Stimulated activated CD4-positive, alpha-beta T cell treated with anti-CD3 and anti-CD28 coated beads, Interleukin-12 subunit alpha, Interleukin-12 subunit beta, amount 100 ng/mL, for 24 hours (primary cell): ENCODE measurements at regions not wholly inside any gene's neighbourhood (a gene's known extent, or its start where the extent isn't known, plus 50 kb on each side); places are given as distances from the start of the nearest gene placed in this dataset.
"Not testable (repeated sequence)": the region's sequence is repeated elsewhere in the genome, so short reads cannot be mapped to it uniquely, and the experiment has no call there.

Experiments used
- DNase-seq, 2 experiments: peaks; one replicate each; pipeline ENCODE4 v3.0.0-alpha.2; 2020; ENCODE audit warnings: low read depth in 2 of 2

DNA sequence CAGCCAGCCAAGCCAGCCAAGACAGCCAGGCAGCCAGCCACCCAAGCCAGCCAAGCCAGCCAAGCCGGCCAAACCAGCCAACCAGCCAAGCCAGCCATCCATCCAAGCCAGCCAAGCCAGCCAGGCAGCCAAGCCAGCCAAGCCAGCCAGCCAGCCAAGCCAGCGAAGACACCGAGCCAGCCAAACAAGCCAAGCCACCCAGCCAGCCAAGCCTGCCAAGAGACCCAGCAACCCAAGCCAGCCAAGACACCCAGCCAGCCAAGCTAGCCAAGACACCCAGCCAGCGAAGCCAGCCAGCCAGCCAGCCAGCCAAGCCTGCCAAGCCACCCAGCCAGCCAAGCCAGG is 318.0 kb upstream of the PLGLB2 start:
- not testable (repeated sequence) for DNase-seq

- DNase-seq = not testable (repeated sequence)
Measured at GRCh38 chr2:87431051-87431450, 316.8 kb upstream of the PLGLB2 start.

- DNase-seq = not testable (repeated sequence)
Measured at GRCh38 chr2:87432711-87433453, 315.0 kb upstream of the PLGLB2 start.

DNA sequence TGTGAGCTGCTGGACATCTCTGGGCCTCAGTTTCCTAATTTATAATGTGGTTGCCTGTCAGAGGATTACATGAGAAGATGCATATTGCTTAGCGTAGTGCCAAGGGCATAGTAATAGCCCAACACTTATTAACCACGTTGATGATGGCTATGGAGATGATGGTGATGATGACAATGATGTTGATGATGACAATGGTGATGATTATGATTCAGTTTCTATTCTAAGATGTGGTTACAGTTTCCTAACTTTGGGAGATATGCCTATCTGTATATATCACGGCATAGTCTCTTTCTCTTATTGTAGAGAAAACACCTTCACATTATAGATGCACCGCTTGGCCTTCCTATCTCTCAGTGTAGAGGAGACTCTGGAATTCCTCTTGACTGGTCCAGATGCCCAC is 311.9 kb upstream of the PLGLB2 start:
- not testable (repeated sequence) for DNase-seq

GRCh38 chr2:87437701-87438260 is 310.1 kb upstream of the PLGLB2 start:
- DNase-seq = not testable (repeated sequence)

GRCh38 chr2:87438780-87439454 is 309.0 kb upstream of the PLGLB2 start:
- not testable (repeated sequence) for DNase-seq

GRCh38 chr2:87439617-87440204 is 308.2 kb upstream of the PLGLB2 start:
- DNase-seq = not testable (repeated sequence)

GRCh38 chr2:87440650-87441049 is 307.2 kb upstream of the PLGLB2 start:
- DNase-seq = not testable (repeated sequence)

DNA sequence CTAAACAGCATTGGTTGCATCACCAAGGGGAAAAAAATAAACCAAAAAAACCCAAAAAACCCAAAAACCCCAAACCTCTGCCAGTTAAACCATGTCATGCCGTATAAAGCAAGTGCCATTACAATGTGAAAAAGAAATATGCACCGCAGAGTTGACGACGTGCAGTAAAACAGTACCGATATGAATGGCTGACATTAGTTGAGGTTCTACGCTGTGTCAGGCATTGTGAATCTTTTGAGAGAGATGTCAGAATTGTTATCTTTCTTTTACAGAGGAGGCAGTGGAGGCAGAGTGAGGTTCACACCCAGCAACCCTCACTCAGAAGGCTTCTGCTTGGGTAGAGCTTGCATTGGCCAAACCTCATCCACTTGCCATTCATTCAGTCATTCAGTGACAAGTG is 306.5 kb upstream of the PLGLB2 start:
- not testable (repeated sequence) for DNase-seq

- DNase-seq = peak in 1 of 2 experiments; percentile 30
Measured at GRCh38 chr2:87442983-87443577, 304.8 kb upstream of the PLGLB2 start.

DNA sequence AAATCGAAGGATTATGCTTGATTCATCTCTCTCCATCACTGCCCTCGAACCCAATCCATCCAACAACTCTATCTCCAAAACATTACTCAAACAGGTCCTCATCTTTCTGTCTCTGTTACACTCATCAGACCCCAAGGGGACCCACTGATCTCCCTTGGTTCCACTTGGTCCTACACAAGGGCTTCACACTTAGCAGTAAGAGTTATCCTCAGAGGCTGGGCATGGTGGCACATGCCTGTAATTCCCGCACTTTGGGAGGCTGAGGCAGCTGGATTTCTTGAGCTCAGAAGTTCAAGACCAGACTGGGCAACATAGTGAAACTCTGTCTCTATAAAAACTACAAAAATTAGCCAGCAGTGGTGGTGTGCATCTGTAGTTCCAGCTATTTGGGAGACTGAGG is 302.9 kb upstream of the PLGLB2 start:
- not testable (repeated sequence) for DNase-seq

DNA sequence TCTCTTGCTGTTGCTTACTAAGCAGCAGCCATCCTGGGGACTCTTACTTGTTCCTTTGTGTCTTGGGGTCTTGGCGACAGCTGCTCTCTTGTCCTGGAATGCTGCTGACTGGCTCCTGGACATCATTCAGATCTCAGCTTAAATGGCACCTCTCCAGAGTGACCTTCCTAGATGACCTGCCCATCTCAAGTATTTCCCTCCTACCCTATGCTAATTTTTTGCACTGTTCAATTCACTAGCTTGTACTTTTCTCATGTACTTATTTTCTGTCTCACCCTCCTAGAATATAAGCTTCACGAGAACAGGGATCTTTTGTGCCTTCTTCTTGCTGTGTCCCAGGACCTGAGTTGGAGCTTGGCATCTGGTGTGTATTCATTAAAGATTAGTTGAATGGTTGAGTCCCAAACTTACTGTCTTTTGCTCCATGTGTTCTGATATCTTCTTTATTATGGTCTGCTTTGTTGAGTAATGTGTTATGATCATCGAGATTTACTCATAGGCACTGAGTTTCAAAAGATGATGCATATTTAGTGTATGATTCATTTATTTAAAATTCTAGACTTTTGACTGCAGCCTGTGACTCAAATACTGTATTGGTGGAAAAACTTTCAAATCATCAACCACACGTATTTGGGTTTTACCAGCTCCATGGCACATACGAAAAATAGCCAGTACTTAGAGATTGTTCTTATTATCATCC is 302.1 kb upstream of the PLGLB2 start:
- not testable (repeated sequence) for DNase-seq

- DNase-seq = not testable (repeated sequence)
Measured at GRCh38 chr2:87446313-87446696, 301.6 kb upstream of the PLGLB2 start.

GRCh38 chr2:87449462-87449980 is 298.4 kb upstream of the PLGLB2 start:
- not testable (repeated sequence) for DNase-seq

- not testable (repeated sequence) for DNase-seq
Measured at GRCh38 chr2:87452193-87452592, 295.7 kb upstream of the PLGLB2 start.

- not testable (repeated sequence) for DNase-seq
Measured at GRCh38 chr2:87452861-87453260, 295.0 kb upstream of the PLGLB2 start.

GRCh38 chr2:87453965-87454364 is 293.9 kb upstream of the PLGLB2 start:
- not testable (repeated sequence) for DNase-seq

GRCh38 chr2:87454421-87454820 is 293.5 kb upstream of the PLGLB2 start:
- DNase-seq = not testable (repeated sequence)

DNA sequence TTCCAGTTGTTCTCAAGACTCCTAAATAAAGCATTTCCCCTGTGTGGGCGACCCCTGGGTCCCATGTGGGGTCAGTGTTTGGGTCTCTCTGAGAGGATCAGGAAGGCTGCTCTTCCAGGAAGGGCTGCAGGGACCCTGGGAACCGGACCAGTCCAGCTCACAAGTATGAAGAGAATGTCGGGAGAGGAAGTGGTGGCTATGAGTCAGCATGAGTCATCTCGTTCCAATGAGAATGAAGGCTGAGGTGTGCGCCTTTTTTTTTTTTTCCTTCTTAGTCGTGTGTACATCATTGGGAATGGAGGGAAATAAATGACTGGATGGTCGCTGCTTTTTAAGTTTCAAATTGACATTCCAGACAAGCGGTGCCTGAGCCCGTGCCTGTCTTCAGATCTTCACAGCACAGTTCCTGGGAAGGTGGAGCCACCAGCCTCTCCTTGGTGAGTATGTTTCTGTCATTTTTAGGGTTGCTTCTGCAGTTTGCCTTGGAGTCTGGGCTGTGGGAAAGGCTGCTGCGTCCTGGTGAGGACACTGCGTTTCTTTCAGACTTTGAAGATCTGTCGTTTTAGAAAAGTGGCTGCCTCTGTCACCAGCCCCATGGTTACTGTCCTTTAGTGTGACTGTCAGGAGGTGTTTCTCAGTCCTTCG is 292.6 kb upstream of the PLGLB2 start:
- not testable (repeated sequence) for DNase-seq

DNA sequence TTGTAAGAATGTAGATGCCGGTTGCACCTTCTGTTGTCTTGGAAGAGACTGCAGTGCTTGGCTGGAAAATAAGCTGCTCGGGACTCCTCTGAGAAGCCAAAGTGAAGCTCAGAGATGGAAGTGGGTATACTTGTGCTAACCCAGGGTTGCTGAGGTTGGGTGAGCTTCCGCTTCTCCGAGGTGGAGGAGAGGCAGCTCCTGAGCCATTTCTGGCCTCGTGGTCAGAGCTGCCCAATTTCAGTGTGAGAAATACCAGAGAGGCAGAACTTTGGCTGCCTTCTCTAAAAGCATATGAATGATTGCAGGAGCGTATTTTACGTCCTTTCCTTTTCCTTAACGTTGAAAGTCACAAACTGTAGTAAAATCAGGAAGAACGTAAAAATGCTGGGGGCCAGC is 292.0 kb upstream of the PLGLB2 start:
- not testable (repeated sequence) for DNase-seq
